PC-9 (cell line): ENCODE measurements at regions not wholly inside any gene's neighbourhood (a gene's known extent, or its start where the extent isn't known, plus 50 kb on each side); places are given as distances from the start of the nearest gene placed in this dataset.

Experiments
- BruUV-seq: library from RNA; stranded (reverse); fragments of 400-500 nt; replicated peaks from 2 replicates; lab custom pipeline; 2021; lab: Mats Ljungman, UMichigan
- CTCF ChIA-PET: fragments of 300-600 bp; sonication (Branson Sonifier 250); formaldehyde crosslinking; loops from one replicate; lab custom pipeline; 2022; ENCODE audit warnings: antibody characterized with exemption; lab: Charles Lee
- POLR2A ChIA-PET: fragments of 300-600 bp; sonication (Branson Sonifier 250); formaldehyde crosslinking; loops from one replicate; lab custom pipeline; 2022; ENCODE audit warnings: antibody characterized with exemption; ENCODE audit not compliant: unreplicated experiment; lab: Charles Lee
- DNase-seq, 2 experiments: peaks; one replicate each; pipeline versions ENCODE4 v3.0.0 to v3.0.0-alpha.2; 2015 to 2022; ENCODE audit warnings: mixed read lengths in 1 of 2
- H2AFZ ChIP-seq: fragments of 200-600 bp; sonication (generic); 2 replicates; pipeline ENCODE4 v1.8.1; 2017; ENCODE audit warnings: antibody characterized with exemption
- H3F3A ChIP-seq: fragments of 200-600 bp; sonication (generic); 2 replicates; pipeline ENCODE4 v1.8.1; 2017; ENCODE audit warnings: antibody characterized with exemption, mild to moderate bottlenecking, low read depth; ENCODE audit not compliant: insufficient read depth
- H3K27ac ChIP-seq: fragments of 200-600 bp; sonication (generic); 2 replicates; pipeline ENCODE4 v1.6.1; 2016; ENCODE audit warnings: mixed run types
- H3K27me3 ChIP-seq: fragments of 200-600 bp; sonication (generic); 2 replicates; pipeline ENCODE4 v1.6.1; 2016; ENCODE audit warnings: low read depth, mixed run types; ENCODE audit not compliant: insufficient read depth
- H3K36me3 ChIP-seq: fragments of 200-600 bp; sonication (generic); 2 replicates; pipeline ENCODE4 v1.6.1; 2016; ENCODE audit warnings: low read depth, mixed run types
- H3K4me1 ChIP-seq: fragments of 200-600 bp; sonication (generic); replicated peaks from 2 replicates; pipeline ENCODE4 v1.6.1; 2016; ENCODE audit warnings: mixed run types; ENCODE audit not compliant: insufficient read depth
- H3K4me2 ChIP-seq: fragments of 200-600 bp; sonication (generic); 2 replicates; pipeline ENCODE4 v1.6.1; 2017; ENCODE audit warnings: mixed run types
- H3K4me3 ChIP-seq: fragments of 200-600 bp; sonication (generic); 2 replicates; pipeline ENCODE4 v1.6.1; 2016; ENCODE audit warnings: mixed run types
- H3K79me2 ChIP-seq: fragments of 200-600 bp; sonication (generic); 2 replicates; pipeline ENCODE4 v1.6.1; 2017; ENCODE audit warnings: low read depth, mixed run types
- H3K9me2 ChIP-seq: fragments of 200-600 bp; sonication (generic); 2 replicates; pipeline ENCODE4 v1.8.1; 2017; ENCODE audit warnings: mild to moderate bottlenecking; ENCODE audit not compliant: insufficient read depth
- H3K9me3 ChIP-seq: fragments of 200-600 bp; sonication (generic); 2 replicates; pipeline ENCODE4 v1.8.1; 2016; ENCODE audit warnings: low read depth; ENCODE audit not compliant: insufficient read depth
- H4K20me1 ChIP-seq: fragments of 200-600 bp; sonication (generic); 2 replicates; pipeline ENCODE4 v1.8.1; 2017; ENCODE audit not compliant: insufficient read depth
- CTCF ChIP-seq: fragments of 200-600 bp; sonication (generic); conservative IDR thresholded peaks from 2 replicates; pipeline ENCODE4 v1.6.1; 2017; ENCODE audit warnings: mixed run types, antibody characterized with exemption, mild to moderate bottlenecking, moderate library complexity
- EZH2 ChIP-seq: fragments of 200-600 bp; sonication (generic); IDR thresholded peaks from 2 replicates; pipeline ENCODE4 v1.8.0; 2017; ENCODE audit warnings: antibody characterized with exemption, low read depth
- intact Hi-C: fragments of 100-400 bp; cut with micrococcal nuclease; formaldehyde crosslinking; loops from one replicate; pipeline ENCODE4 v1.10.0; 2022; ENCODE audit not compliant: unreplicated experiment

- no peak for DNase-seq
- Histone ChIP-seq H3K79me2 (no peaks in the 10 kb centered on the region), H2AFZ (no peak overlapping the region), H3K36me3 (no peaks in the 10 kb centered on the region), H4K20me1 (no peaks in the 10 kb centered on the region), H3K9me2 (no peaks in the 10 kb centered on the region), H3K4me2 (no peak overlapping the region), H3K4me3 (no peak overlapping the region), H3K27ac (no peak overlapping the region), H3K4me1 (no peaks in the 10 kb centered on the region), H3F3A (no peaks in the 10 kb centered on the region), H3K27me3 (peaks cover 70% of the 10 kb centered on the region), H3K9me3 (no peaks in the 10 kb centered on the region)
- no TSS peak for BruUV-seq
- ChIA-PET CTCF (no interaction called here), POLR2A (no interaction called here)
- TF ChIP-seq CTCF: no peak
- TF ChIP-seq EZH2: no peak
- intact Hi-C loops: no loop called here
Observed at GRCh38 chr20:60652615-60653014, 599.4 kb upstream of the CDH4 start.

GRCh38 chr20:60653111-60653845 lies 598.8 kb upstream of the CDH4 start:
- Histone ChIP-seq H3K9me2 (no peaks in the 10 kb centered on the region), H3K27ac (no peak overlapping the region), H3K4me3 (no peak overlapping the region), H4K20me1 (0 out of 2 replicates have a peak, but pooled peaks cover 2% of the 10 kb centered on the region), H3K36me3 (no peaks in the 10 kb centered on the region), H2AFZ (no peak overlapping the region), H3K4me2 (no peak overlapping the region), H3K4me1 (no peaks in the 10 kb centered on the region), H3K9me3 (no peaks in the 10 kb centered on the region), H3F3A (no peaks in the 10 kb centered on the region), H3K79me2 (no peaks in the 10 kb centered on the region), H3K27me3 (peaks cover 70% of the 10 kb centered on the region)
- intact Hi-C loops: no loop called here
- no TSS peak for BruUV-seq
- TF ChIP-seq CTCF (no peak), EZH2 (no peak)
- ChIA-PET POLR2A (no interaction called here), CTCF (no interaction called here)
- DNase-seq: no peak

- Histone ChIP-seq H3K27ac (no peak overlapping the region), H2AFZ (no peak overlapping the region), H3K79me2 (no peaks in the 10 kb centered on the region), H3K9me3 (no peaks in the 10 kb centered on the region), H3K36me3 (no peaks in the 10 kb centered on the region), H3K27me3 (peaks cover 70% of the 10 kb centered on the region), H3K4me1 (no peaks in the 10 kb centered on the region), H3K9me2 (no peaks in the 10 kb centered on the region), H4K20me1 (0 out of 2 replicates have a peak, but pooled peaks cover 3% of the 10 kb centered on the region), H3K4me3 (no peak overlapping the region), H3F3A (no peaks in the 10 kb centered on the region), H3K4me2 (no peak overlapping the region)
- TF ChIP-seq CTCF (no peak), EZH2 (no peak)
- CTCF ChIA-PET: no interaction called here
- intact Hi-C loops: no loop called here
- BruUV-seq: no TSS peak
- POLR2A ChIA-PET: no interaction called here
- no peak for DNase-seq
Observed at GRCh38 chr20:60658681-60659080, 593.4 kb upstream of the CDH4 start.
